GM18520 (cell line): ENCODE measurements at regions not wholly inside any gene's neighbourhood (a gene's known extent, or its start where the extent isn't known, plus 50 kb on each side); places are given as distances from the start of the nearest gene placed in this dataset.
"Not testable (repeated sequence)": the region's sequence is repeated elsewhere in the genome, so short reads cannot be mapped to it uniquely, and the experiment has no call there.

ENCODE experiments used
- ATAC-seq: cut with Tn5 transposase; IDR thresholded peaks from one replicate; pipeline ENCODE4 v1.9.1; 2021; ENCODE audit not compliant: unreplicated experiment

GRCh38 chr5:85647349-85648127, 970.2 kb upstream of the COX7C start:
- no peak for ATAC-seq

GRCh38 chr5:85648495-85648894, 969.2 kb upstream of the COX7C start:
- ATAC-seq = no peak

GRCh38 chr5:85651731-85652130, 966.0 kb upstream of the COX7C start:
- no peak for ATAC-seq

- ATAC-seq = not testable (repeated sequence)
These were observed 963.6 kb upstream of the COX7C start for GRCh38 chr5:85654144-85654543.

- ATAC-seq = no peak
These were observed 961.7 kb upstream of the COX7C start for GRCh38 chr5:85656050-85656449.

GRCh38 chr5:85657328-85657727, 960.4 kb upstream of the COX7C start:
- not testable (repeated sequence) for ATAC-seq

- not testable (repeated sequence) for ATAC-seq
These were observed 954.6 kb upstream of the COX7C start for GRCh38 chr5:85662969-85663707.

GRCh38 chr5:85663708-85664031, 954.1 kb upstream of the COX7C start:
- no peak for ATAC-seq

- no peak for ATAC-seq
These were observed 947.3 kb upstream of the COX7C start for GRCh38 chr5:85670417-85670816.

GRCh38 chr5:85671223-85671970, 946.3 kb upstream of the COX7C start:
- ATAC-seq = no peak

- no peak for ATAC-seq
These were observed 935.9 kb upstream of the COX7C start for GRCh38 chr5:85681871-85682270.

- ATAC-seq = no peak
These were observed 933.4 kb upstream of the COX7C start for GRCh38 chr5:85684351-85684750.

- ATAC-seq = no peak
These were observed 914.4 kb upstream of the COX7C start for GRCh38 chr5:85703296-85703695.

GRCh38 chr5:85709728-85710127, 908.0 kb upstream of the COX7C start:
- no peak for ATAC-seq

- ATAC-seq = no peak
These were observed 901.2 kb upstream of the COX7C start for GRCh38 chr5:85716344-85717202.

- ATAC-seq = no peak
These were observed 900.6 kb upstream of the COX7C start for GRCh38 chr5:85717203-85717563.

GRCh38 chr5:85732185-85732584, 885.6 kb upstream of the COX7C start:
- no peak for ATAC-seq

- no peak for ATAC-seq
These were observed 875.8 kb upstream of the COX7C start for GRCh38 chr5:85741972-85742371.

GRCh38 chr5:85760519-85760918, 857.2 kb upstream of the COX7C start:
- no peak for ATAC-seq

- no peak for ATAC-seq
These were observed 848.4 kb upstream of the COX7C start for GRCh38 chr5:85769347-85769746.

GRCh38 chr5:85784746-85785145, 833.0 kb upstream of the COX7C start:
- no peak for ATAC-seq
